ENCODE measurements at regions not wholly inside any gene's neighbourhood (a gene's known extent, or its start where the extent isn't known, plus 50 kb on each side); places are given as distances from the start of the nearest gene placed in this dataset.

- no peak for DNase-seq (ENCODE audit: insufficient read length, low spot score)
- no peak for FAIRE-seq
- TF ChIP-seq POLR2A (IDR thresholded peaks at IDR 0.05; ENCODE audit: low read depth, low read length) = no peak
- no peak for TF ChIP-seq POLR2AphosphoS5 (IDR thresholded peaks at IDR 0.05; ENCODE audit: low read depth, low read length)
- no peak for TF ChIP-seq TAF1 (IDR thresholded peaks at IDR 0.05; ENCODE audit: low read depth, low read length)
- no peak for TF ChIP-seq SPI1 (IDR thresholded peaks at IDR 0.05; ENCODE audit: low read depth, low read length)
- TF ChIP-seq PAX5 (IDR thresholded peaks at IDR 0.05; ENCODE audit: insufficient read depth, low read length, severe bottlenecking) = no peak
- TF ChIP-seq POU2F2 (IDR thresholded peaks at IDR 0.05; ENCODE audit: low read depth, low read length) = no peak
Measured at GRCh38 chr14:65864549-65864948, 452.0 kb downstream of the FUT8 start.

GRCh38 chr14:65864984-65865383 lies 452.5 kb downstream of the FUT8 start:
- TF ChIP-seq PAX5 (IDR thresholded peaks at IDR 0.05; ENCODE audit: insufficient read depth, low read length, severe bottlenecking) (no peak), POU2F2 (IDR thresholded peaks at IDR 0.05; ENCODE audit: low read depth, low read length) (no peak), SPI1 (IDR thresholded peaks at IDR 0.05; ENCODE audit: low read depth, low read length) (no peak), TAF1 (IDR thresholded peaks at IDR 0.05; ENCODE audit: low read depth, low read length) (no peak), POLR2A (IDR thresholded peaks at IDR 0.05; ENCODE audit: low read depth, low read length) (no peak), POLR2AphosphoS5 (IDR thresholded peaks at IDR 0.05; ENCODE audit: low read depth, low read length) (no peak)
- no peak for DNase-seq (ENCODE audit: insufficient read length, low spot score)
- FAIRE-seq = no peak

- DNase-seq (ENCODE audit: insufficient read length, low spot score) (no peak), FAIRE-seq (no peak)
- TF ChIP-seq POLR2A (IDR thresholded peaks at IDR 0.05; ENCODE audit: low read depth, low read length) (no peak), POLR2AphosphoS5 (IDR thresholded peaks at IDR 0.05; ENCODE audit: low read depth, low read length) (no peak), TAF1 (IDR thresholded peaks at IDR 0.05; ENCODE audit: low read depth, low read length) (no peak), PAX5 (IDR thresholded peaks at IDR 0.05; ENCODE audit: insufficient read depth, low read length, severe bottlenecking) (no peak), SPI1 (IDR thresholded peaks at IDR 0.05; ENCODE audit: low read depth, low read length) (no peak), POU2F2 (IDR thresholded peaks at IDR 0.05; ENCODE audit: low read depth, low read length) (no peak)
Measured at GRCh38 chr14:65866448-65866847, 453.9 kb downstream of the FUT8 start.

GRCh38 chr14:65866886-65867285 lies 454.4 kb downstream of the FUT8 start:
- FAIRE-seq (no peak), DNase-seq (ENCODE audit: insufficient read length, low spot score) (no peak)
- TF ChIP-seq SPI1 (IDR thresholded peaks at IDR 0.05; ENCODE audit: low read depth, low read length) (no peak), POLR2A (IDR thresholded peaks at IDR 0.05; ENCODE audit: low read depth, low read length) (no peak), POU2F2 (IDR thresholded peaks at IDR 0.05; ENCODE audit: low read depth, low read length) (no peak), POLR2AphosphoS5 (IDR thresholded peaks at IDR 0.05; ENCODE audit: low read depth, low read length) (no peak), TAF1 (IDR thresholded peaks at IDR 0.05; ENCODE audit: low read depth, low read length) (no peak), PAX5 (IDR thresholded peaks at IDR 0.05; ENCODE audit: insufficient read depth, low read length, severe bottlenecking) (no peak)

GRCh38 chr14:65867333-65867732 lies 454.8 kb downstream of the FUT8 start:
- no peak for FAIRE-seq
- no peak for DNase-seq (ENCODE audit: insufficient read length, low spot score)
- TF ChIP-seq POLR2AphosphoS5 (IDR thresholded peaks at IDR 0.05; ENCODE audit: low read depth, low read length) = no peak
- no peak for TF ChIP-seq TAF1 (IDR thresholded peaks at IDR 0.05; ENCODE audit: low read depth, low read length)
- no peak for TF ChIP-seq POU2F2 (IDR thresholded peaks at IDR 0.05; ENCODE audit: low read depth, low read length)
- TF ChIP-seq PAX5 (IDR thresholded peaks at IDR 0.05; ENCODE audit: insufficient read depth, low read length, severe bottlenecking) = no peak
- no peak for TF ChIP-seq POLR2A (IDR thresholded peaks at IDR 0.05; ENCODE audit: low read depth, low read length)
- TF ChIP-seq SPI1 (IDR thresholded peaks at IDR 0.05; ENCODE audit: low read depth, low read length) = no peak

- FAIRE-seq (no peak), DNase-seq (ENCODE audit: insufficient read length, low spot score) (no peak)
- TF ChIP-seq SPI1 (IDR thresholded peaks at IDR 0.05; ENCODE audit: low read depth, low read length) = no peak
- no peak for TF ChIP-seq TAF1 (IDR thresholded peaks at IDR 0.05; ENCODE audit: low read depth, low read length)
- no peak for TF ChIP-seq POLR2AphosphoS5 (IDR thresholded peaks at IDR 0.05; ENCODE audit: low read depth, low read length)
- no peak for TF ChIP-seq POLR2A (IDR thresholded peaks at IDR 0.05; ENCODE audit: low read depth, low read length)
- no peak for TF ChIP-seq POU2F2 (IDR thresholded peaks at IDR 0.05; ENCODE audit: low read depth, low read length)
- no peak for TF ChIP-seq PAX5 (IDR thresholded peaks at IDR 0.05; ENCODE audit: insufficient read depth, low read length, severe bottlenecking)
Measured at GRCh38 chr14:65872536-65872935, 460.0 kb downstream of the FUT8 start.

- no peak for FAIRE-seq
- TF ChIP-seq PAX5 (IDR thresholded peaks at IDR 0.05; ENCODE audit: insufficient read depth, low read length, severe bottlenecking) (no peak), SPI1 (IDR thresholded peaks at IDR 0.05; ENCODE audit: low read depth, low read length) (no peak)
- DNase-seq (ENCODE audit: insufficient read length, low spot score) = no peak
Measured at GRCh38 chr14:65877166-65877565, 464.6 kb downstream of the FUT8 start.

GRCh38 chr14:65877624-65878023 lies 465.1 kb downstream of the FUT8 start:
- DNase-seq (ENCODE audit: insufficient read length, low spot score) (no peak), FAIRE-seq (no peak)
- TF ChIP-seq SPI1 (IDR thresholded peaks at IDR 0.05; ENCODE audit: low read depth, low read length) (no peak), POLR2AphosphoS5 (IDR thresholded peaks at IDR 0.05; ENCODE audit: low read depth, low read length) (no peak), POLR2A (IDR thresholded peaks at IDR 0.05; ENCODE audit: low read depth, low read length) (no peak), TAF1 (IDR thresholded peaks at IDR 0.05; ENCODE audit: low read depth, low read length) (no peak), POU2F2 (IDR thresholded peaks at IDR 0.05; ENCODE audit: low read depth, low read length) (no peak)

- no peak for TF ChIP-seq POU2F2 (IDR thresholded peaks at IDR 0.05; ENCODE audit: low read depth, low read length)
- no peak for TF ChIP-seq POLR2A (IDR thresholded peaks at IDR 0.05; ENCODE audit: low read depth, low read length)
- TF ChIP-seq POLR2AphosphoS5 (IDR thresholded peaks at IDR 0.05; ENCODE audit: low read depth, low read length) = no peak
- no peak for TF ChIP-seq PAX5 (IDR thresholded peaks at IDR 0.05; ENCODE audit: insufficient read depth, low read length, severe bottlenecking)
- no peak for TF ChIP-seq SPI1 (IDR thresholded peaks at IDR 0.05; ENCODE audit: low read depth, low read length)
- no peak for TF ChIP-seq TAF1 (IDR thresholded peaks at IDR 0.05; ENCODE audit: low read depth, low read length)
- FAIRE-seq (no peak), DNase-seq (ENCODE audit: insufficient read length, low spot score) (no peak)
Measured at GRCh38 chr14:65878586-65878985, 466.1 kb downstream of the FUT8 start.

GRCh38 chr14:65879248-65880009 lies 466.9 kb downstream of the FUT8 start:
- no peak for FAIRE-seq
- no peak for TF ChIP-seq POU2F2 (IDR thresholded peaks at IDR 0.05; ENCODE audit: low read depth, low read length)
- TF ChIP-seq TAF1 (IDR thresholded peaks at IDR 0.05; ENCODE audit: low read depth, low read length) = no peak
- TF ChIP-seq POLR2A (IDR thresholded peaks at IDR 0.05; ENCODE audit: low read depth, low read length) = no peak
- no peak for TF ChIP-seq POLR2AphosphoS5 (IDR thresholded peaks at IDR 0.05; ENCODE audit: low read depth, low read length)
- no peak for TF ChIP-seq SPI1 (IDR thresholded peaks at IDR 0.05; ENCODE audit: low read depth, low read length)
- no peak for TF ChIP-seq PAX5 (IDR thresholded peaks at IDR 0.05; ENCODE audit: insufficient read depth, low read length, severe bottlenecking)

More at GRCh38 chr14:65879248-65880009, 466.9 kb downstream of the FUT8 start:
- DNase-seq (ENCODE audit: insufficient read length, low spot score) = no peak

Measured in GM12891 (cell line).